NCI-H446 treated with DMSO at 0.1 percent for 48 hours (cell line): ENCODE measurements at regions not wholly inside any gene's neighbourhood (a gene's known extent, or its start where the extent isn't known, plus 50 kb on each side); places are given as distances from the start of the nearest gene placed in this dataset.
"Not testable (repeated sequence)": the region's sequence is repeated elsewhere in the genome, so short reads cannot be mapped to it uniquely, and the experiment has no call there.

Experiments
- DNase-seq: peaks from one replicate; lab custom pipeline; 2025; lab: John Stamatoyannopoulos, UW

- DNase-seq, result no peak
These were observed 129.4 kb downstream of the IBTK start for GRCh38 chr6:82118150-82118562.

DNA sequence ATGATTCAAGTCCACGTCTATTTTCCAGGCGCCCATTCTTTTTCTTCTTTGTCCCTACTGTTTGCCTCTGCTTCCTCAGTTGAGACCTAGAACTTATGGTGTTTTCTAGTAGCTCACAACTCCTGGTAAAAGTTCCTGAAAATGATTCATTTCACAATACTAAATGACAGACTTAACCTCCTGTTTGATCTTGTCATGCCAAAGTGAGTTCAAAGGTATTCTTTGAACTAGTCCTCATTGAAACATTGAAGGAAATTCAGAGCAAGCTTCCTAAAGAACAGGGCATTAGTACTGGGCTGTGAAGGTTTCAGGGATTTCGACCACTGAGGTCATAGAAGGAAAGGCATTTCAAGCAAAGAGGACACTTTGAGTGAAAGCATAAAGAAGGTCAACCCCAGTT lies 132.8 kb downstream of the IBTK start:
- no peak for DNase-seq

GRCh38 chr6:82113231-82113630 lies 134.3 kb downstream of the IBTK start:
- no peak for DNase-seq

GRCh38 chr6:82111818-82112217 lies 135.7 kb downstream of the IBTK start:
- no peak for DNase-seq

GRCh38 chr6:82111114-82111513 lies 136.4 kb downstream of the IBTK start:
- no peak for DNase-seq

- not testable (repeated sequence) for DNase-seq
These were observed 144.4 kb downstream of the IBTK start for GRCh38 chr6:82103171-82103570.

- not testable (repeated sequence) for DNase-seq
These were observed 146.0 kb downstream of the IBTK start for GRCh38 chr6:82101374-82102114.

GRCh38 chr6:82100763-82101162 lies 146.8 kb downstream of the IBTK start:
- not testable (repeated sequence) for DNase-seq

DNA sequence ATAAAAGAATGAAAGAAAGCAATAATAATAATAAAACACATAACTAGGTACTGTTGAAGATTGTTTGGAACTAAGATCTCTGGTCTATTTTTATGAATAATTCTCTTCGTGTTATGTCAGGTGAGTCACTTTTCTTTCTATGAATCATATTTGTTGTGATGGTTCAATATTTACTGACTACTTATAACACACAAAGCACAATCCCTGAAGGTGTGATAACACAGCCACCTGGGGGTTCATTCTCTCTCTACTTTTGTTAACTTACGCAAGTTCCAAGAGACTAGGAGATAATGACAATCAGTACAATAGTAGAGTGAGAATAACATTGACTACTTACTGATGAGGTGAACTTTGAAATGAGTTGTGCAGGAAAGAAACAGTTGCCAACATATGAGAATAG lies 149.9 kb downstream of the IBTK start:
- no peak for DNase-seq

DNA sequence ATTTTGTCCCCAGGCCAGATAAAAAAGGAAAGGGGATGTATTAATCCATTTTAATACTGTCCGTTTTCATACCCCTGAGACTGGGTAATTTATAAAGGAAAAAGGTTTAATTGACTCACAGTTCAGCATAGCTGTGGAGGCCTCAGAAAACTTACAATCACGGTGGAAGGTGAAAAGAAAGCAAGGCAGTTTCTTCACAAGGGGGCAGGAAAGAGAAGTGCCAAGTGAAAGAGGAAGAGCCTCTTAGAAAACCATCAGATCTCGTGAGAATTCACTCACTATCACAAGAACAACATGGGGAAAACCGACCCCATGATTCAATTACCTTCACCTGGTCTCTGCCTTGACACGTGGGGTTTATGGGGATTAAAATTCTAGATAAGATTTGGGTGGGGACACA lies 152.5 kb downstream of the IBTK start:
- DNase-seq, result no peak

GRCh38 chr6:82094166-82094806 lies 153.3 kb downstream of the IBTK start:
- no peak for DNase-seq

- DNase-seq, result no peak
These were observed 158.4 kb downstream of the IBTK start for GRCh38 chr6:82088978-82089771.

DNA sequence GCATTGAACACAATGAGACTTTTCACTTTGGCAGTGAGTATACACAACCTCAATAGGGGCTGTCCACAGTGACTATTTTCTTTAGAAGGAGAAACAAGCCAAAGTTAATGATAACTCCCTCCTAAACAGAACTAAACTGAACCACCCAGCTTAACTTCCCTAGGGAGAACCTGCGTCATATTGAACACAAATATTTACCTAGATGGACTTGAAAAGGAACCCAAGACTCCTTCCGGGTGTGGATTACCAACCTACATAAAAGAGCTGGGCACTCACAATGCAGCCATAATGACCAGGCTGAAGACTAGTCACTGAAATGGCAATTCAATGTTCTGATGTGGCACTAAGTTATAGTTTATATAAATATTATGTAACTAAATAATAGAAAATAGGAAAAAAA lies 160.6 kb downstream of the IBTK start:
- no peak for DNase-seq

DNA sequence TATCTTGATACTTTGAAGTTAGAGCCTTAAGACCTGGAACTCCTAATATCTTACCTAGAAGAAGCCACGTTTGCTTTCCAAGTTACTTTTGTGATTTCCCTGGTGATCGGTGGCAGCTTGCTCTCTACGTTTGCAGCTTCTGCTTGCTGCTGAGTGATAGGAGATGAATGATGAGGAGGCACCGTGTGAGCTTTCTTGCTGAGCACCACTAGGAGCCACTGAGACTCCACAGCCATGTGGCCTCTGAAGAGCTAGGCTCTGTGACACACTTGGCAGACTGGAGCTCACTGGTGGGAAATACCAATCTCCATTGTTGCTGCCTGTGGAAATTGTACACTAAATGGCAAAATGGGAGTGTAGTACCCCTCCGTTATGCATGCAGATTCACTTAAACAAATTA lies 161.8 kb downstream of the IBTK start:
- no peak for DNase-seq

GRCh38 chr6:82084324-82084920 lies 163.1 kb downstream of the IBTK start:
- DNase-seq, result no peak

GRCh38 chr6:82083646-82084045 lies 163.9 kb downstream of the IBTK start:
- DNase-seq, result no peak

- no peak for DNase-seq
These were observed 166.8 kb downstream of the IBTK start for GRCh38 chr6:82080767-82081166.

GRCh38 chr6:82078286-82078908 lies 169.1 kb downstream of the IBTK start:
- DNase-seq, result no peak

DNA sequence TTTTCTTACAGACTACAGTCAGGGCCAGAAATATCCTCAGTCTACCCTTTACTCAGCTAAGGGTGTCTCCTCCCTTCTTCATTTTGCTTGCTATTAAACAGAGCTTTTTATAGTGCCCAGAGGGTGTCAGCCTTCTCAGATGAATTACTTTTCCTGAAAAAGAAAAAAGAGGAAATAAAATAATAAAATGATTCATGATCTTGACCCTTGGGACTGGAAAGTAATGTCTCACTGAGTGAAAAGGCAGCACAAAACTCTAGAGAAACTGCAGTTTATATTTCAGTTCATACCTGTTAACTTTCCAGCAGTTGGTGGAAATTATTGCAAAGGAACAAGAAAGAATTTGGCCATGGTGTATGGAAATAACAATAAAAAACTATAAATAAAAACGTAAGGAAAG lies 170.6 kb downstream of the IBTK start:
- DNase-seq, result no peak

DNA sequence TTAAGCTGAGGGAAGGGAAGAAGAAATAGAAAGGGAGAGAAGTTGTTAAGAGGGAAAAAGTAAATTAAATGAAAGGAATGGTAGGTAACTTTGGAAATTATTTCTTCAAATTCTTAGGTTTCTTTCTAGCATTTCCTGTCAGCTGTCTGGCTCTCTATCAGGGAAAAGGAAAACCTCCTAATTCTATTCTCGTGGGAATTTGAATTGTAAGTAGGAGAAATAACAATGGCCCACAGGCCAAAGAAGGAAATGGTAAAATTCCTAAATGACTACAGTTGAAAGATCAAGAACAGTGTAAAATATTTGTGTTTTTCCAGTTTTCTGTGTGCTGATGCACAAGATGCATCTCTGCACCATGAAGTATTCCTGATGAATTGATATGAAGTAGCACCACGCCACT lies 173.0 kb downstream of the IBTK start:
- no peak for DNase-seq

- DNase-seq, result no peak
These were observed 174.1 kb downstream of the IBTK start for GRCh38 chr6:82073484-82073883.

DNA sequence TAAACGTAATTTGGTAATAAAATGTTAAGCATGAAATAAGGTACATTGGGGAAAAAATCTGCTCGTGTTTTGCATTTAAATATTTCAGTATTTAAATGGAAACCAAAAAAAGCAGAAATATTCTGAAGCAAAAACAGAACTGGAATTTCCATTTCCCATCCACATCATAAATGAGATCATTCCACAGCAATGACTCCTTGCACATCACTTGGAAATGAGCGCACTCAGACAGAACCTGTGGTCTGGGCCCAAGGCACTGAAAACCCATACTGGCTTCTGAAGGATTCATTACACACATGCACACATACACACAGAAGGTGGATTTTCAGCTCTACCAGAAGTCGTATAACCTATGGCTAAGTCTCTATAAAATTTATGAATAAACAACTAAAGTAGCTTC lies 174.8 kb downstream of the IBTK start:
- no peak for DNase-seq
